RWPE2 (cell line): ENCODE measurements at regions not wholly inside any gene's neighbourhood (a gene's known extent, or its start where the extent isn't known, plus 50 kb on each side); places are given as distances from the start of the nearest gene placed in this dataset.

Experiments used
- ATAC-seq: fragments of 200-7000 bp; cut with Tn5 transposase; 3 replicates; pipeline ENCODE4 v1.9.1; 2021; ENCODE audit warnings: low read depth
- DNase-seq: peaks from one replicate; pipeline ENCODE4 v3.0.0-alpha.2; 2020; ENCODE audit warnings: low spot score
- H3K27ac ChIP-seq: fragments of 450-650 bp; 2 replicates; pipeline ENCODE4 v1.5.1; 2017; ENCODE audit warnings: mild to moderate bottlenecking; ENCODE audit not compliant: poor library complexity, severe bottlenecking
- H3K27me3 ChIP-seq: fragments of 250-450 bp; sonication (Bioruptor Pico); 2 replicates; pipeline ENCODE4 v1.5.1; 2021; ENCODE audit warnings: mild to moderate bottlenecking, moderate library complexity; ENCODE audit not compliant: insufficient read depth, poor library complexity, severe bottlenecking
- H3K36me3 ChIP-seq: fragments of 250-450 bp; sonication (Bioruptor Pico); 2 replicates; pipeline ENCODE4 v1.5.1; 2020; ENCODE audit warnings: low read depth, mild to moderate bottlenecking, moderate library complexity
- H3K4me1 ChIP-seq: fragments of 250-450 bp; sonication (Bioruptor Pico); 2 replicates; pipeline ENCODE4 v1.5.1; 2021; ENCODE audit warnings: mild to moderate bottlenecking, moderate library complexity; ENCODE audit not compliant: insufficient read depth, poor library complexity, severe bottlenecking
- H3K4me3 ChIP-seq: fragments of 250-450 bp; sonication (Bioruptor Pico); 2 replicates; pipeline ENCODE4 v1.5.1; 2021; ENCODE audit warnings: mild to moderate bottlenecking, moderate library complexity; ENCODE audit not compliant: severe bottlenecking
- H3K9me3 ChIP-seq: fragments of 250-450 bp; sonication (Bioruptor Pico); 2 replicates; pipeline ENCODE4 v1.5.1; 2021; ENCODE audit warnings: mild to moderate bottlenecking, moderate library complexity; ENCODE audit not compliant: severe bottlenecking
- CTCF ChIP-seq: fragments of 450-650 bp; IDR thresholded peaks from one replicate; pipeline ENCODE4 v1.5.1; 2017; ENCODE audit warnings: mild to moderate bottlenecking, moderate library complexity; ENCODE audit not compliant: poor library complexity, severe bottlenecking

- H3K4me1 ChIP-seq = no peaks in the 10 kb centered on the region
- H3K27me3 ChIP-seq = peaks cover 8% of the 10 kb centered on the region
- no peak overlapping the region for H3K27ac ChIP-seq
- no peaks in the 10 kb centered on the region for H3K9me3 ChIP-seq
- no peaks in the 10 kb centered on the region for H3K36me3 ChIP-seq
- DNase-seq = no peak
- no peak for TF ChIP-seq CTCF
- no peak for ATAC-seq
- H3K4me3 ChIP-seq = no peak overlapping the region
Observed at GRCh38 chr3:168443965-168444364, 348.2 kb upstream of the GOLIM4 start.

DNA sequence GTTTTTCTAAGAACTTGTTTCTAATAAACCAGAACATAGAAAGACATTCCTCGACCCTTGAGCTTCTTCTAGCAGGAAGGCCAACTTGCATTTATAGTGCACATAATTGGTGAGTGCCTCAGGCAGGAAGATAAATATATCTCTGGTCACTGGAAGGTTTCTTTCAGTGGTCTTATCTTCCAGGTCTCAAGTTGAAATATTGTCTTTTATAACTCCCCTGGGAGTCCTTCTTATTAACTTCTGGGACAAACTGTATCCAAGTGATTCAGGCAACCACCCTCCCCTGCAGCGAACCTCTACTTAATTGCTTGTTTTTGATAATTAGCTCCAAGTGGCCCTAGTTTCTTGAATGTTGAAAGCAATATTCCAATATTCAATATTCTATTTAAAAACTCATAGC is 346.8 kb upstream of the GOLIM4 start:
- Histone ChIP-seq H3K27ac (no peak overlapping the region), H3K9me3 (no peaks in the 10 kb centered on the region), H3K36me3 (no peaks in the 10 kb centered on the region), H3K4me3 (no peak overlapping the region), H3K4me1 (no peaks in the 10 kb centered on the region), H3K27me3 (peaks cover 8% of the 10 kb centered on the region)
- no peak for TF ChIP-seq CTCF
- ATAC-seq (no peak), DNase-seq (no peak)

DNA sequence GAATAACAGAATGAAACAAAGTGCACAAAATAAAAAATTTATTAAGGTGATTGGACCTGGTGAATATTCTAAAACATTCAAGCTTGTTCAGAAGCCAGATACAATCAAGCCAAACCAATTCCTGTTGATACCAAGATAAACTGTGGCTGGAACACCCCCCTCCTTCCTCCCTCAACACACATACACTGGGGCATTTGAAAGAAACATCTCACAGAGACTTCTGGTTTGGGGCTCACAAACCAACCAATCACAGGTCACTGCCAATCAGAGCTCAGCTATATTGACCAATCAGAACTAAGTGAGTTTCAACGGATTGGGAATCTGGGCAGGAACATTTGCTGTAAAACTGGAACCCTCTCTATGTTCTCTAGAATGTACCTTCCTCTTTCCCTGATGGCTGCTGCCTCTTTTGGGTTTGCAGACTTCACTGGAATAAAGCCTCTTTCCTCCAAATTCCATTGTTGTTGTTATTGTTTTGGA is 340.6 kb upstream of the GOLIM4 start:
- no peaks in the 10 kb centered on the region for H3K9me3 ChIP-seq
- H3K4me3 ChIP-seq = no peak overlapping the region
- H3K36me3 ChIP-seq = no peaks in the 10 kb centered on the region
- DNase-seq (no peak), ATAC-seq (no peak)
- TF ChIP-seq CTCF = no peak
- H3K27ac ChIP-seq = no peak overlapping the region
- H3K4me1 ChIP-seq = no peaks in the 10 kb centered on the region
- H3K27me3 ChIP-seq = peaks cover 6% of the 10 kb centered on the region

- ATAC-seq = no peak
- Histone ChIP-seq H3K4me1 (no peaks in the 10 kb centered on the region), H3K36me3 (no peaks in the 10 kb centered on the region), H3K27ac (no peak overlapping the region), H3K9me3 (no peaks in the 10 kb centered on the region), H3K27me3 (no peaks in the 10 kb centered on the region), H3K4me3 (no peak overlapping the region)
- DNase-seq = no peak
- TF ChIP-seq CTCF = no peak
Observed at GRCh38 chr3:168431491-168431890, 335.8 kb upstream of the GOLIM4 start.

DNA sequence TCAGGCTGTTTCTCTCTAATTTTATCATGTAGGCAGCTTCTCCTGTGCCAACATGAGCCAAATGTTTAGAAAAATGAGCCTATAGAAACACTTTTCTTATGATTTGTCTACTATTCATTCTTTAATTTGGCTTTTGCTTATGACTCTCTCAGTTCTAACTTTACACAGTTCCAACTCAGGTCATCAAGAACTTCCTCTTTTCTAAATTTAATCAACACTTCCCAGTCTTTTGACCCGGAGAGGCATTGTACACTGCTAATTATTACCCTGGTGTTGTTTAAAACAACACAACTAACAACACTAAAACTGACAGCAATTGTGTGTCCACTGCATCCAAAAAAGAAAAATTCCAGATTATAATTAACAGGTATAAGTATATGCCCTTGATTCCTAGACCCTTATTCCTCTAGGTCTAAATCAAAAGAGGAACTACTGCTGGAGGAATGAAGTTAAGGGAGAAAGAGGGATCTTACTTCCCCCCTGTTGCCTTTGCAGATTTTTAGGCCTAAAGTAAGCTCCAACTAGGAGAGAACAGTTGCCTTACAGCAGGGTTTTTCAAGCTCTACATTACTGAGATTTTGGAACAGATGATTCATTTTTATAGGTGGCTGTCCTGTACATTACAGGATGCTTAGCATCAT is 332.2 kb upstream of the GOLIM4 start:
- Histone ChIP-seq H3K9me3 (no peaks in the 10 kb centered on the region), H3K4me1 (no peaks in the 10 kb centered on the region), H3K27me3 (no peaks in the 10 kb centered on the region), H3K27ac (no peak overlapping the region), H3K36me3 (no peaks in the 10 kb centered on the region), H3K4me3 (no peak overlapping the region)
- no peak for DNase-seq
- TF ChIP-seq CTCF = no peak
- ATAC-seq = no peak
